GM19467 (cell line): ENCODE measurements at regions not wholly inside any gene's neighbourhood (a gene's known extent, or its start where the extent isn't known, plus 50 kb on each side); places are given as distances from the start of the nearest gene placed in this dataset.
"Not testable (repeated sequence)": the region's sequence is repeated elsewhere in the genome, so short reads cannot be mapped to it uniquely, and the experiment has no call there.

Experiments
- ATAC-seq: cut with Tn5 transposase; IDR thresholded peaks from one replicate; pipeline ENCODE4 v1.9.1; 2021; ENCODE audit warnings: mild to moderate bottlenecking, moderate library complexity; ENCODE audit not compliant: unreplicated experiment

GRCh38 chr13:79191501-79191900, 214.6 kb downstream of the RBM26 start:
- no peak for ATAC-seq

- ATAC-seq = peak; percentile 32
These were observed 215.1 kb downstream of the RBM26 start for GRCh38 chr13:79190932-79191331.

DNA sequence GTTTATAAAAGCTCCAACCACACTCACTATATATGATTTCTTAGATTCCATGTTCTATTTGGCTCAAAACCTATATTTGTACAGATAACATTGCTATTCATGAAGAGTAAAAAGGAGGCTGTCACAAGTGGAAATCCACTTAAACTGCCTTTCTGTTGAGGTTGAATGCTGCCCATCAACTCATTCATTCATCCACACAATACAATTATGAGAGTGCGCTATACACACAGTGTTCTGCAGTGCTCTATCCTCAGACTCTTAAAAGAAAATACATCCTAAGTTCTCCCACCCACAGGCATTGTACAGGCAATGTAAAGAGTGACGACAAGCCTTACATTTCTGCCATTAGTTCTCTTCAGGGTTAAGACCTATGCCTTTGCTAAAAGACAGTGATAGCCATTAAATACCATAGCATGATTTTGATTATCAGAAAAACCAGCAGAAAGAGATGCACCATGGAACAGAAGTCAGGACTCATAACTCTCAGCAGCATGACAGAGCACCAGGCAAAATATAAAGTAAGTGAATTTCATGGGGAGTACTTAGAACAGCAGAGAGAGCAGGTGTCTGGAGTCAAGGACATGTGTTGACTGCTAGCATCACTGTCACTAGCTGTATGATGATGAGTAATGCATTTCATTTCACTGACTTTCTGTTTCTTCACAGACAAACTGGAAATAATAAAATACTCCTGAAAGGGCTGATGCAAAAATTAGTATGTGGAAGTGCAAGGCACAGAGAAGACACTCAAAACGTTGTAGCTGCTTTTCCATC, 218.0 kb downstream of the RBM26 start:
- no peak for ATAC-seq

DNA sequence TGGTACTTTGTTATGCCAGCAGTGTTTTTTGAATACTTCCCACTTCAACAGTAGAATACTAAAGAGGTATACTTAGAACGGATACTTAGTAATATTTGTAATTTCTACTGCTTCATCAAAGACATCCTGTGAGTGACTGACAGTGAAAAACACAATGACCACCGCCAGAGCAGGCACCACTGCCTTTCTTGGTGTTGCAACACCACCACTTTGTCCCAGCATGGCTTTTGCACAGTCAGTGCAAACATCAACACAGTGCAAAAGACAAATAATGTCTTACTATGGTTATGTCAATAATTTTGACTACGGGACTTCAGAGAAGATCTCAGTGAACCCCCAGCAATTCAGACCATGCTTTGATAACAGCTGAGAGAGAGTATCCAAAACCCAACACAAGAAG, 220.5 kb downstream of the RBM26 start:
- no peak for ATAC-seq

GRCh38 chr13:79183231-79183630, 222.8 kb downstream of the RBM26 start:
- ATAC-seq = no peak

GRCh38 chr13:79173691-79174090, 232.4 kb downstream of the RBM26 start:
- not testable (repeated sequence) for ATAC-seq

- ATAC-seq = not testable (repeated sequence)
These were observed 233.1 kb downstream of the RBM26 start for GRCh38 chr13:79172924-79173323.

- ATAC-seq = no peak
These were observed 234.7 kb downstream of the RBM26 start for GRCh38 chr13:79171141-79172061.

- no peak for ATAC-seq
These were observed 245.2 kb downstream of the RBM26 start for GRCh38 chr13:79160818-79161217.

DNA sequence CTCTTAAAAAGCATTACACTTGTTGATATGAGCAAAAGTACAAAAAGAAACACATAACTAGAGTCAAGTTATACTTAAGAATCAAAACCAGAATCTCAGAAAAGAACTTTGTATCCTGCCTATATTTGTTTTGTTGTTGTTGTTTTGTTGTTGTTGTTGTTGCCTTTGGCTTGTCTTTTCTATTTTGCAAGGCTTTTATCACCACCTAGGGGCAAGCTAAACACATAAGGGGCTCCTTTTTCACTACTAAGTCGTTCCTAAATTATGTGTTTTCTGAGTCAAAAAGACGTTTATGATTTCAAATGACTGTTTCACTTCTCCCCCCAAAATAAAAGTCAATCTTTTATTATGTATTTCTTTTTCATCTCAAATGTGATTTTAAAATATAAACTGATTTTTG, 250.2 kb downstream of the RBM26 start:
- no peak for ATAC-seq

DNA sequence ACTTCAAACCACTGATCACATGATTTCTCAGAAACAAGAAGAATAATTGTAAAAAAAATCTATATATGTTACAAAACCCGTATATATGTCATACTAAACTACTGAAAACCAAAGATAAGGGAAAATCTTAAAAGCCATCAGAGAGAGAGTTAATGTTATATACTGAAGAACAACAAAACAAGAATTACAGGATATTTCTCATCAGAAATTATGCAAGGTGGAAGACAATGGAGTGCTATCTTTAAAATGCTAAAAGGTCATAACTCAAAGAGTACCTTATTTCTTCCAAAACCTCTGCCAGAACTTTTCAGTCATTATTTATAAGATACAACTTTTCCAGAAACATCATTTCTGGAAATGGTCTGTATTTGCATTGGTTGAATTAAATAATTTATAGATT, 256.8 kb downstream of the RBM26 start:
- ATAC-seq = no peak

GRCh38 chr13:79141082-79141481, 265.0 kb downstream of the RBM26 start:
- ATAC-seq = no peak

DNA sequence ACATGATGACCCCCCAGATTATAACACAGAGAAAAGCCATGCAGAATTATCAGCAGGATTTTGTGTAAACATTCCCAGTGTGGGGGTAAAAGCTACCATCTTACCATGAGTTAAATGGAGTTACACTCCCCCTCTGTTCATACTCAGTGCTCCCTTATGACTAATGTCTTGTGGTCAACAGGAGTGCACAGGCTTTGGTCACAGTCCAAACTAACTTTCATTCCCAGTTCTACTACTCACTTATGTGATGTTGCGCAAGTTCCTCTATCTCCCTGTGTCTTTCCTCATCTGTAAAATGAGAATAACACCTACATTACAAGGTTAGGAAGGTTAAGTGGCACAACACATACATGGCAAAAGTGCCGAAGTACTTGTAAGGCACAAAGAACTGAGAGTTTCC, 277.9 kb downstream of the RBM26 start:
- ATAC-seq = no peak

DNA sequence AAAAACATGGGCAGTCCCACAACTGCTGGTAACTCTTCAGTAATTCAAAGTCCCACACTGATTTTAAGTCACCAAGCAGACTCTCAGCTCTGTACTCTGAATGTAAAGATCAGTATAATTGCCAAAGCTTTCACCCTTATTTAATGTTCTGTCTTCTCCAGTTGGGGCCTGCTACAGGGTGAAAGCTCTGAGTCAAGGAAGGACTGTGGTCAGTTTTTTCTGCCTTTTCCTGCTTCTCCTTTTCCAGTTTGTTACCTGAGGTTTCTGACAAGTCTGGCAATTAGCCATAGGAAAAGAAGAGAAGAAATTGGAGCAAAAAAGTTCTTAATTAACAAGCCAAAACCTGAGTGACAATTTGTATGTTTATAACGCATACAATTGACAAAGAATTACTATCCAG, 279.3 kb downstream of the RBM26 start:
- no peak for ATAC-seq

DNA sequence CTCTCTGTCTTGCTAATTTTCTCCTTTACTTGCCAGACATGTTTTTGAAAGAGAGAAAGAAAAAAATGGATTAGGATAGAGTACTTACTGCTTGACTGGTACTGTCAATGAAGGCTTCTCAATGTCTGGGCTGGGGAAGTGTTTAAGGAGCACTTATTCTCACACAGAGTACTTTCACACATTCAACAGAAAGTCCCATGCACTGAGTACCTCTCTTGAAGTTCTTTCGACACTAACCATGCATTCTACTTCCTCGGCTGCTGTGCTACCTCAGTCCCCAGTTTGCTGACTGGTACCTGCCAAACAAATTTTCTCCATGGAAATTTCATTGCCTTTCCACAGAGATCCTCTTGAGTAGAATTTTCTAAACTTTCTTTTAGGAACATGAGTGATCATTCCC, 281.9 kb downstream of the RBM26 start:
- ATAC-seq = no peak

GRCh38 chr13:79121286-79121685, 284.8 kb downstream of the RBM26 start:
- no peak for ATAC-seq

- no peak for ATAC-seq
These were observed 286.4 kb downstream of the RBM26 start for GRCh38 chr13:79119578-79120107.

DNA sequence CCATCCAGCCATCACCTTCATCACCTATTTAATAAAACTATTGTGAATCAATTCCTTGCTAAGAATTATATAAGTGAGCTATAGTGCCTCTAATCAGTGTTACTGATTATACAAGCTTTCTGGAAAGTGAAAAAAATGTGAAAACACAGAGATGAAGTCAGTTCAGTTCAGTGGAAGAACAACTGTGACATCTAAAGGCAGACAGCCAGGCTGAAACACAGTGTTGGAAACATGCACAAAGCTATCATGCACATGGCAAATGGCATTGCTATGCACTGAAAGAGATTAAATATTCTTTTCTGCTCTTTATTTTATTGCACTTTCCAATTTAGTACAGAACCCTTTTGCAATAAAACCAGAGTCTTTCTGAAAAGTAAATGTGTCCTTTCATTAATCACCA, 294.0 kb downstream of the RBM26 start:
- ATAC-seq = no peak

- peak; percentile 89 for ATAC-seq
These were observed 297.0 kb downstream of the RBM26 start for GRCh38 chr13:79108914-79109643.

DNA sequence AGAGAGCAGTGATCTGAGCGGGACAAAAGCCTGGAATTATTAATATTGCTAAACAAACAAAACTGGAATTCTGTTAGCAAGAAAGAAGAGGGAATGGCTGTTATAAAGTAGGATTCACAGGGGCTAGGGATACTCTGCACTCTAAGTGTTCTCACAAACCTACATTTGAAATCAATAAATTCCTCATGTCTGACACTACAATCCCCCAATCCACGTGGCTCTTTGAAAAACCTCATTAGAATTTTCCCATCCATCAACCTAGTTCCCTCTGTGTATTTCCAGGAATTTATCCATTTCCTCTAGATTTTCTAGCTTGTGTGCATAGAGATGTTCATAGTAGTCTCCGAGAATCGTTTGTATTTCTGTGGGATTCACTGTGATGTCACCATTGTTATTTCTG, 307.5 kb downstream of the RBM26 start:
- no peak for ATAC-seq

GRCh38 chr13:79097201-79097600, 308.9 kb downstream of the RBM26 start:
- ATAC-seq = no peak
